IPS-18c (cell line): ENCODE measurements at regions not wholly inside any gene's neighbourhood (a gene's known extent, or its start where the extent isn't known, plus 50 kb on each side); places are given as distances from the start of the nearest gene placed in this dataset.

Experiments
- H3K4me3 ChIP-seq: 2 replicates; pipeline ENCODE4 v1.7.0; 2013; ENCODE audit warnings: low read depth, mild to moderate bottlenecking, low read length, moderate library complexity; ENCODE audit not compliant: insufficient read depth
- H3K9me3 ChIP-seq: one replicate; pipeline ENCODE4 v1.6.1; 2013; ENCODE audit warnings: mild to moderate bottlenecking, low read length, moderate library complexity; ENCODE audit not compliant: control insufficient read depth, insufficient read depth

DNA sequence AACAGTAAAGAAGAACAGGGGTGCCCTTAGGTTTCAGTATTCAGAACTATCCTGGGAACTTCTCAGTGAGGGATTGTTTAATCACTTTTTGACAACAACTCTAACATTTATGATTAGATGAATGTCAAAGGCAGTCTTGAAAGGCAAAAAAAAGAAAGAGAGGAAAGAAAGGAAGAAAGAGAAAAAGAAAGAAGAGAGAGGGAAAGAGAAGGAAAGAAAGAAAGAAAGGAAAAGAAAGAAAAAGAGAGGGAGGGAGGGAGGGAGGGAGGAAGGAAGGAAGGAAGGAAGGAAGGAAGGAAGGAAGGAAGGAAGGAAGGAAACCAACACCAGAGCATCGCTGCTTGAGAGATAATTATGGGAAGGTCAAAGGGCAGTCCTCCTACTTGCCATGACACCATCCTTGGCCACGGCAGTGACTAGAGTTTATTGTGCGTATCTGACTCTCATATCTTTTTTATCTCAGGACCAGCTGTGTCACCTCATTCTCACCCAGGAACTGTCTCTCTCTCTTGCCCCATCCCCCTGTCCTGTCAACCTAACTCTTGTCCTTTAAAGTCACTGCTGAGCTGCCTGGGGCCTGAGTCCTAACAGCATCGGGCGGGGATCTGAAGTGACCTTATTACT, 96.8 kb upstream of the ATXN1 start:
- Histone ChIP-seq H3K9me3 (no peaks in the 10 kb centered on the region), H3K4me3 (no peak overlapping the region)

DNA sequence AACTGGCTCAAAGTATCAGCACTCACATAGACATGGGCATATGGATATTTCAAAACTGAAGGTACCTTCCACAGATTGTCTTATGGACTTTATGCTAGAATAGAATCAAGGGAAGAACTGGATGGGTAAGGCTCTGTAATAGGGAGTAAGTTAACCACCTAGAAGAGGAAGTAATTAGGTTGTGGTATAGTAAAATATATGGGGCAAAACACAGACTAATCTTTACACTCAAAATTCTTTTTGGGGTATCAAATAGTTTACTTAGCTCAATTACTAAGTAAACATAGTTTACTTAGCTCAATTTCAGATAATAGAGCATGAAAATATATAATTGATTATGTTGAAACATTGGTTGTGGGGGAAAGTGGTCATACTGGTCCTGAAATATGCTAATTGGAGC, 94.2 kb upstream of the ATXN1 start:
- no peak overlapping the region for H3K4me3 ChIP-seq

DNA sequence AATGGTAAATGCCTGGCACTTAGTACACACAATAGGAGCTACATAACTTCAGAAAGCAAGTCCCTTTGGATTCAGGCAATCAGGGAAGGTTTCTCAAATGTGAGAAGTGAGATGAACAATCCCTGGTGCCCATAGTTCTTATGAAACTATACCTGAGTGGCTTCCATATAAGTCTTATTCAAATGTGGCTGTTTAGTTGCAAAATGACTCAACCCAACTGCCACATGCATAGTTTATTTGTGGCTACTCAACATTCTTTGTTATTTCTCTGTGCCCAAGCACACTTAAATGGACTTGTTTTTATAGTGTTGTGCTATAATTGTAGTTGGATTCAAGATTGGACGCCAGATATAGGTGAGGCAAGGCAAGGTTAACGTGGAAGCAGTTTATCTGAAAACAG, 93.7 kb upstream of the ATXN1 start:
- Histone ChIP-seq H3K9me3 (no peaks in the 10 kb centered on the region), H3K4me3 (no peak overlapping the region)

More for the DNA sequence above, 94.2 kb upstream of the ATXN1 start:
- H3K9me3 ChIP-seq = no peaks in the 10 kb centered on the region

DNA sequence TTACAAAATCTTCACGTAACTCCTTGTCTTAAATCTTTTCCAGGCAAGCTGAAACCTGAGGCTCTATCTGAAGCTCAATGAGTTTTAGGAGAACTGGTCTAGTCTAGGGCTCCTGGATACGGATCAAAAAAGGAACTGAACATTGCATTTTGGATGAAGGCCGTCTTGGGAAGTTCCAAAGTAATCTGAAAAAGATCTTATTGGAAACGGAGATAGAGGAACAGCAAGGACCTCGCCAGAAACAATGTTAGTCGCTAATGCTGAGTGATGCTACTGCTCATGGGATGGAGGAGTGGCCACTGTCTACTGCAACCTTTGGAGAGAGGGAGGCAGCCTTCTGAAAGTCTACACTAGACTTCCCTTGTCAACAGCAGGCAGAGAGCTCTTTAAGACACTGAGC, 91.4 kb upstream of the ATXN1 start:
- no peaks in the 10 kb centered on the region for H3K9me3 ChIP-seq
- H3K4me3 ChIP-seq = no peak overlapping the region

DNA sequence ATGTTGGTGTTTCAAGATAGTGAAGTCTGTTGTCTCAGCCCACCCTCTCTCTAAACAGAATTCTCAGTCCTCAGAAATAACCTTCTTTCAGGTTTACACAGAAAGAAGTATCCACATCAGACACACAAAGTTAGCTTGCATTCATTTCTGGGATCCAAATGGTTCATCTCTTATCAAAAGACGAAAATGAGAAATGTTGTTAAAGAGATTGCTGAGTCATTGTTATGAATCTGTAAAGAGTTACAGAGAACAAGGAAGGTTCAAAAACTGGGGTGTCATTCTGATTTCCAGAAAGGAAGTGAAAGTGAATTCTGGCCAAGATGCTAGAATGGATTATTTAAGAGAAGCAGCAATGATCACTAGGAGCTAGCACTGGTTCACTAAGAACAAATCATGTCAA, 90.5 kb upstream of the ATXN1 start:
- H3K4me3 ChIP-seq = no peak overlapping the region
- no peaks in the 10 kb centered on the region for H3K9me3 ChIP-seq

DNA sequence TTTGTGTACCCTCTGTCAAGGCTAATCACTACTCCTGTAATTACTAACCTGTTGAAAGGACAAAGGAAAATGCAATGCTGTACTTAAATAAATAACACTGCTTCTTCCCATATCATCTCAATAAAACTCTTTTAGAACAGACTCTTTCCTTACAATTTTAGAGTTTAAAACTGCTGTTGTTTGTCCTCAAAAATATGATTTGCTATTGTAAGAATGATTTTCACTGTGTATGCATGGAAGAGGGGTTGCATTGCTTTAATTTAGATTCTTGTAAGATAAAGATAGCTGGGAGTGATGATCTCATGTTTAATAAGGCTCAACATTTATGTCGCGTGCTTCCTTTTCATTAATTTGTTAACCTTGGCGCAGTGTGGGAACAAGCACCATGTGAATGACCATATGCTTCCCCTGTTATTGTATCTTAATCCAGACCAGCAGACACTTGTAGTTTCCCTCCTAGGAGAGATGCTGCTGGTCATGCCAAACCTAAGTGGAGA, 89.8 kb upstream of the ATXN1 start:
- H3K9me3 ChIP-seq = no peaks in the 10 kb centered on the region
- H3K4me3 ChIP-seq = no peak overlapping the region

DNA sequence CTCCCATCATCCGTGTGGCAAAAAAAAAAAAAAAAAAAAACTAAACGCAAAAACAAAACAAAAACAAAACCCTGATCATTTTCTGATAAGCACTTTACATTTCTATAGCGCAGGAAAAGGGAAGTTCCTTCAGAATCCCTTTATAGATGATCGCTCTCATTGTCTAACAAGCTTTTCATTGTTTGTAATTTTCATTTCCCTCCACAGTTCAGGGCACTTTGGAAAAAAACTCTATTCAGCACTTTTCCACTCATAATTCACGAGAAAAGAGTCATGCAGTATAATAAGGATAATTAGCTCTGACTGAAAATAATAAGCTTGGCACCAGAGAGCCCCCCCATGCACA, 89.4 kb upstream of the ATXN1 start:
- H3K4me3 ChIP-seq = no peak overlapping the region

DNA sequence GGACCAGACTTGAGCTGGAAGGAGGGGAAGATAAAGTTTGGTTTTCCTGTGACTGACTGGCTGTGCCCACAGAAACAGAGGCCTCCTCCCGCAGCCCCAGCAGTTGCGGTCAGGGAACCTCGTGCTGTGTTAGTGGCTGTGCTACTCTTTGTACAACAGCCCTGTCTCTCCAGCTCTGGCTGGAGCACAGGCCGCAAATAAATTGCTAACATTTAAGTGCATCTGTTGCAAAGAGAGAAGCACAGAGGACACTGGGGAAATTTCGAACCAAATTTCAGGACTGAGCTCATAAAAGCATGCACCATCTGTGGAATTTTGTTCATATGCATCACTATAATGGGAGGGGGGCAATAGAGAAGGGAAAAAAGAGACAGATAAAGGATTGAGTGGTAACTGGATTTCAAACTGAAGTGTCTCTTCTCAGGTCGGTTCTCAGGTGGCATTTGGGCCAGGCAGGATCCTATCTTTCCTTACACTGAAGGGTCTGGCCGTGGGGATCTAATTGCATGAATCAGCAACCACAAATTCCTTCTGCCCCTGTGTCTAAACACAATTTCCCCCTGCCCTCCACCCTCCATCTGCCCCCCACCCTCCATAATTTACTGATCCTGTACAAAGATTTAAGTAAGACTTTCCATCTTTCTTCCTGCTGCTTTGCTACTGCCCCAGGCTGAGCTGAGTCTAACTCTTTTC, 88.9 kb upstream of the ATXN1 start:
- Histone ChIP-seq H3K4me3 (no peak overlapping the region), H3K9me3 (no peaks in the 10 kb centered on the region)

More for the DNA sequence above, 89.4 kb upstream of the ATXN1 start:
- H3K9me3 ChIP-seq = no peaks in the 10 kb centered on the region

DNA sequence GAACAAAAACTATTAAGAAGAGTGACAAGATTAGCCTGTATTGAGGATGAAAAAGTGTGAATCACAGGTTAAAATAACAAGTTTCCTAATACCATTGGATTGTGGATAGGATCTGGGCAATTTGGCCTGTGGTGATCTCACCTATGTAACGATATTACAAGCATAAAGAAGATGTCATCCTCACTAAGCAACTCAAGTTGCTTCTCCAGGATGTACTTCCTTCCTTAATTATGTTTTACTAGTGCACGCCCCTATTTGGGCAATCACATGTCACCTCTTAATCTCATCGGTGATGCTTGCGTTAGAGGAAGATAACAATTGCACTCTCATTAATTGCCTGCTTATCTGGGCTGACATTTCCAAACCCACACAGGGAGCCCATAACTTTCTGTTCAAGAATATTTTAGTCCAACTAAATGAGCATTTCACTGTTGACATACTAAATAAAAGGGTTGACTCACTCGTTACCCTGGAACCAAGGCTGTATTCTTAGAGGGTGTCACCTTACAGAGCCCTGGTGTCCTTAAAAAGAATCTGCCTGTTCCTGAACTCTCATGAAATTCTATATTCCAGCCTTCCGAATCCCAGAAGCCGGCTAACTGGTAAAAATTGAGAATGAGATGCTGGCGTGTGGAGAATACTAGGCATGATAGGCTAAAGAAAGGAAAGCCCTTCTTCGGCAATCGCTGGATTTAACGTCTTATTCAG, 88.2 kb upstream of the ATXN1 start:
- H3K4me3 ChIP-seq = no peak overlapping the region
- no peaks in the 10 kb centered on the region for H3K9me3 ChIP-seq

DNA sequence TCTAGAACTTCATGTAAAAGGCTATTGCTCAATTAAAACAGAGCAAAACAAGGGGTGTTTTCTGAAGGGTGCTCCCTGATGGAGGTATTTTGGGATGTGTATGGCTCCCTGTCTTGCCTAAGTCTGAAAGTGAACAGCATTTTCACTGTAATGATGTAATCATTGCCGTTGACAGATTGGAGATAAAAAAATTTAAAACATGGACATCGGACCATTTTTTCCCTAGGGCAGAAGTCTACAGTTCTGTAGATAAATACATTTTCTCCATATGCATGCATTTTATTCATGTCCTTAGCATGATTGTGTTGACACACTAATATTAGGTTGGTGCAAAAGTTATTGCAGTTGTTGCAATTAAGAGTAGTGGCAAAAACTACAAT, 85.1 kb upstream of the ATXN1 start:
- H3K9me3 ChIP-seq = no peaks in the 10 kb centered on the region
- H3K4me3 ChIP-seq = no peak overlapping the region

DNA sequence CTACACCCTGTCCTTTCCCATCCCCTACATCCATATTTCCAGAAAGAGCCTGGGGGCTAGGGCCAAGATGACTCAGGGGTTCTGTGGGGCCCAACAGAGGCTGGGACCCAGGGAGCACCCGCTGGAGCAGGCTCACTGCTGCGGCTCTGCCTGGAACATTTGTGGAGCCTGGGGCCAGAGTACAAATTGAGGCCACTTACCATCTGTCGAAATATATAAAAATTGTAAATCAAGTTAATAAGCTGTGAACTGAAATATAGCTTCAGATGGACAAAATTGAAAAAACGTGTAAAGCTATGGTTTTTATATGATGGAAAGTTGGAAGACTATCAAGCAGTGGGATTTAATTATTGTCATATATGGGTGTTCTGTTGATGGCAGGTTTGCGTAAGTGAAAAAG, 82.9 kb upstream of the ATXN1 start:
- H3K9me3 ChIP-seq = no peaks in the 10 kb centered on the region
- no peak overlapping the region for H3K4me3 ChIP-seq

DNA sequence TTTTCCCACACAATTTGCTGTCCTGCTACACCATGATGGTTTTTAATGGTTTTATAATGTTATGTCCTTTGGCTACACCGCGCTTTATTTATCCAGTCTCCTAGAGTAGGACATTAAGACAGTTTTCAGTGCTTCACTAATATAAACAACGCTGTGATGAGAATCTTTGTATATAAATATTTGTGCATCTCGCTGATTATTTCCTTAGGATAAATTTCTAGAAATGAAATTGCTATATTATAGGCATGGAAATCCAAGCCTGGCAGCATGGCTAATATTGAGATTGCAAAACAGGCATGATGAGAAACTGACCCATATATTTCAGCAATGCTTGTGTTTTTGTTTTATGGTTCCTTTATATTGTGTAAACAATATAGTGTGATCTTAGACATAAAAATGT, 81.4 kb upstream of the ATXN1 start:
- no peak overlapping the region for H3K4me3 ChIP-seq
- H3K9me3 ChIP-seq = no peaks in the 10 kb centered on the region

DNA sequence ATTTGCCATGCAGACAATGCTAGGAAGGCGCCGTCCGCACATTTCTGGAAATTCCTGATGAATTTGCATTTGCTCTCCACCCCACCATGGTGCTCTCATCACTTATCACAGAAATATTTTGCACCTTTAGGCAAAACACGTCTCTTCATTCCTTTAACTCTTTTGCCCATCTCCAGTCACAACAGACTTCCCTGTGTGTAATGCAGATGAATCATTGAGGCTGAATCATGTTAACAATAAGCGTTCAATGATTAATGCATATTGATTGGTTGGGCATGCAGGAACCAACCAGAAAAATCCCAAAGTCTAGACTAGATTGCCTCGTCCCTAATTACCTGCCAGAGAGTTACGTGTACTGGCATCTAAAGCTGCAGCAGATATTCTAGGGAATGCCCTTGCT, 80.0 kb upstream of the ATXN1 start:
- Histone ChIP-seq H3K4me3 (no peak overlapping the region), H3K9me3 (no peaks in the 10 kb centered on the region)

DNA sequence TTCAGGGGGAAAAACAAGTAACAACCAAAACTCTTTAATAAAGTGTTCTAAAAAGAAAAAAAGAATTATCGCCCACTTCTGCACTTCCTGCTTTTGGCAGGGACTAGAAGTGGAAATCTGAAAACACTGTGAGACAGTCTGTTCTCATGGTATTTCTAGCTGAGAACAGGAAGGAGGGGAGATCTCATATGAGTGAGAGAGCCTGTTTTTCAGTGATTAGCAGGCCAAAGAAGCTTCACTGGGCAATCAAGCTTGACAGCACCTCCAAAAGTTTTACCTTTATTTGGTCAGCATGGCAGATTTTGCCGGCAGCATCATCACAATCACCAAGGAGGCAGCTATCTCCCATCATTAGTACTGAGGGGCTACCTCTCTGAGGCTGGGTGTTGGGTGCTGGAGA, 79.5 kb upstream of the ATXN1 start:
- no peaks in the 10 kb centered on the region for H3K9me3 ChIP-seq
- H3K4me3 ChIP-seq = no peak overlapping the region

DNA sequence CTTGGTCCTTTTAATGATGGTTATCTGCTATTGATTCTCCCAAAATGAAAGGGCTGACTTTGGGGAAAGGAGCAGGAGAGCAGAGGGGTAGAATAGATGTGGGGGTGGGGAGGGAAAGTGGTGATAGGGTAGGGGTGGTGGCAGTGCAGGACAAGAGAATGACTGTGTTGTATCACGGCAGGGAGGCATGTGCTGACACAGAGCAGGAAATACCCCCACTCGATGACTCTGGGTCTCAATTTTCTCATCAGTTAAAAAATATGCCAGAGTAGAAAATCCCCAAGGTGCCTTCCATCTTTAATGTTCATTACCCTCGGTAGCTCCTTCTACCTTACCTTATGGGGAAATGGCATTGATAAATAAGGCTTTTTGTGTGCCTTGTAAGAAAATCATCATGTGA, 79.0 kb upstream of the ATXN1 start:
- H3K9me3 ChIP-seq = no peaks in the 10 kb centered on the region
- no peak overlapping the region for H3K4me3 ChIP-seq

DNA sequence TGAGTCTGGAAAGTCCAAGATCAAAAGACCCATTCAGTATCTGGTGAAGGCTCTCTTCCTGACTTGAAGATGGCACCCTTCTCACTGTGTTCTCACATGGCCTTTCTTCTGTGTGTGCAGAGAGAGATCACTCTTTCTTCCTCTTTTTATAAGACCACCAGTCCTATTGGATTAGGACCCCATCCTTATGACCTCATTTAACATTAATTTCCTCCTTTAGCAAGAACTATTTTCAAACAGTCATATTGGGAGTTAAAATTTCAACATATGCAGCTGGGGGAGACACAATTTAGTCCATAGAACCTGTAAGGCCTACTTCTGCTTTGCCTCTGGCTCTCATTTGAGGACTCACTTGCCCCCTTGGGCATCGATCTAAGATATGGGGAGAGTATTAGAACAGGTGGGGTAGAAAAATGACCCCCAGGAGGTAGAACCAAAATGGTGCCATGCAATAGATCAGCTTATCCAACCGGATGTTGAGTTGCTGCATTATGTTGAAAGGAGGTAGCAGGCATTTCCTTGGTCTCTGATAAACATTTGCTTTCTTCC, 78.4 kb upstream of the ATXN1 start:
- no peak overlapping the region for H3K4me3 ChIP-seq
- no peaks in the 10 kb centered on the region for H3K9me3 ChIP-seq

DNA sequence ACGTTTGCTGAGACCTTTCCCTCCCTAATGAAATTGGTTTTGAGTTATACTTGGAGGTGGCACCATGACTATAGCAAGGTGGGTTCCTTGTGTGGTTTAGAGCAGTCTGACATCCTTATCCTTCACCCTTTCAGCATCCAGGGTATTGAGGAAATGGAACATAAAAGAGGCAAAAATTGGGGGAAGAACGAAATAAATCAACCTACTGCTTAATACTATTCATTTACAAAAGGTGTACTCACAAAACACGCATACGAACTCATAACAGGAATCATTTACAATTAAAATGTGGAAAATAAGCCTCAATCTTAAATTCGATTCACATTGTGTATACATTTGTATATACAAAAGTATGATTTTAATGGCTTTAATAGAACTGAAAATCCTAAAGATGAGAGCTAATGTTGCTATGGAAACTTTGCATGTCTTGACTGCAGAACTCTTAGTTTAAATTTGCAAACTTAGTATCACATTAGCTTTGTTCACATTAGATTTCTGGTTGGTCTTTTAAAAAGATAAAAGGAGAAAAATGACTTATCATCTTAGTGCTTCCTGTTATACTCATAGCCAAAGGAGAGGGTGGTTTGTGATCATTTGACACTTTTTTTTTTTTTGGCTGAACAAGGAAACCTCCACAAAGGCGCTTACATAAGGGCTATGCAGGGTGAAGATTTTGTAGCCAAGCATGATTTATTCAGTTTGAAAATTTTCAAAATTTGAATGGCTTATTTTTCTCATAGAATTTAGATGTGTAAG, 76.1 kb upstream of the ATXN1 start:
- no peaks in the 10 kb centered on the region for H3K9me3 ChIP-seq
- no peak overlapping the region for H3K4me3 ChIP-seq
